Islet of Langerhans (tissue), 1 donor: ENCODE measurements at regions not wholly inside any gene's neighbourhood (a gene's known extent, or its start where the extent isn't known, plus 50 kb on each side); places are given as distances from the start of the nearest gene placed in this dataset.
A peak's percentile ranks its signal among the peaks of the same experiment; 100 is the strongest.

ENCODE experiments used
- FAIRE-seq: peaks from one replicate; lab custom pipeline; 2011; peaks lifted over from hg19 to GRCh38; lab: Jason Lieb, UNC

- no peak for FAIRE-seq
These were observed 150.8 kb downstream of the FASLG start for GRCh38 chr1:172809750-172810149.

GRCh38 chr1:172810480-172811175, 151.7 kb downstream of the FASLG start:
- no peak for FAIRE-seq

- FAIRE-seq: no peak
These were observed 152.8 kb downstream of the FASLG start for GRCh38 chr1:172811694-172812093.

- no peak for FAIRE-seq
These were observed 153.2 kb downstream of the FASLG start for GRCh38 chr1:172812118-172812517.

GRCh38 chr1:172813330-172813729, 154.4 kb downstream of the FASLG start:
- no peak for FAIRE-seq

- FAIRE-seq: no peak
These were observed 155.5 kb downstream of the FASLG start for GRCh38 chr1:172814428-172814827.

- no peak for FAIRE-seq
These were observed 156.8 kb downstream of the FASLG start for GRCh38 chr1:172815740-172816139.

GRCh38 chr1:172818841-172819527, 160.1 kb downstream of the FASLG start:
- FAIRE-seq: no peak

- no peak for FAIRE-seq
These were observed 161.7 kb downstream of the FASLG start for GRCh38 chr1:172820475-172821158.

- no peak for FAIRE-seq
These were observed 162.8 kb downstream of the FASLG start for GRCh38 chr1:172821609-172822274.

- FAIRE-seq: no peak
These were observed 164.0 kb downstream of the FASLG start for GRCh38 chr1:172822886-172823285.

- FAIRE-seq: no peak
These were observed 164.6 kb downstream of the FASLG start for GRCh38 chr1:172823534-172823933.

- FAIRE-seq: no peak
These were observed 165.3 kb downstream of the FASLG start for GRCh38 chr1:172824209-172824608.

- peak; percentile 71 for FAIRE-seq
These were observed 167.3 kb downstream of the FASLG start for GRCh38 chr1:172826096-172826741.

- no peak for FAIRE-seq
These were observed 168.4 kb downstream of the FASLG start for GRCh38 chr1:172827301-172827700.

- no peak for FAIRE-seq
These were observed 168.9 kb downstream of the FASLG start for GRCh38 chr1:172827841-172828240.

- FAIRE-seq: no peak
These were observed 173.3 kb downstream of the FASLG start for GRCh38 chr1:172832006-172832725.

GRCh38 chr1:172833954-172834353, 175.1 kb downstream of the FASLG start:
- FAIRE-seq: no peak

GRCh38 chr1:172834609-172835008, 175.7 kb downstream of the FASLG start:
- FAIRE-seq: no peak

- no peak for FAIRE-seq
These were observed 176.9 kb downstream of the FASLG start for GRCh38 chr1:172835834-172836233.

GRCh38 chr1:172837816-172838679, 179.1 kb downstream of the FASLG start:
- FAIRE-seq: no peak
